HG02798 (cell line): ENCODE measurements at regions not wholly inside any gene's neighbourhood (a gene's known extent, or its start where the extent isn't known, plus 50 kb on each side); places are given as distances from the start of the nearest gene placed in this dataset.

Experiments
- ATAC-seq: cut with Tn5 transposase; IDR thresholded peaks from one replicate; pipeline ENCODE4 v1.9.1; 2021; ENCODE audit warnings: mild to moderate bottlenecking; ENCODE audit not compliant: unreplicated experiment, poor library complexity

DNA sequence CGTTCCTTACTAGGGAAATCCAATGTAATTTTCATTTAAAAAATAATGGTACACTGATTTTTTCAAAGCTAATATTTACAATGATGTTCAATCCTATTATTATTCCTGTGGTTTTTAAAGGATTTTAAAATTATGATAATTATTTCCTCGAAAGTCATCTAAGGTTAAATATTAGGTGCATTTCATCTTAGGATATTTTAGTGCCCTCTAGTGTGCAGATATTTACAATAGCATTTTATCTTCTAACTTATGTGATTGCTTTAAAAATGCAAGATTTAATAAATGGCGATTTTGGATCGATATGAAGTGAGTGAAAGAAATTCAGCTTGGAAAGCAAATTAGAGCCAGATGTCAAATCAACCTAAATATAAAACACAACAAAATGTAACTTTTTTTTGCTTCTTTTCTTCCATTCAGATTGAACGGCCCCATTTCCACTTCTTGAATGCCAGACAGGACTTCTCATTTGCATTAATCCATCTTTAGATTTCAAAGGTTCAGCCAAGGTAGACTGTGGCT is 293.5 kb downstream of the SLC6A15 start:
- no peak for ATAC-seq

DNA sequence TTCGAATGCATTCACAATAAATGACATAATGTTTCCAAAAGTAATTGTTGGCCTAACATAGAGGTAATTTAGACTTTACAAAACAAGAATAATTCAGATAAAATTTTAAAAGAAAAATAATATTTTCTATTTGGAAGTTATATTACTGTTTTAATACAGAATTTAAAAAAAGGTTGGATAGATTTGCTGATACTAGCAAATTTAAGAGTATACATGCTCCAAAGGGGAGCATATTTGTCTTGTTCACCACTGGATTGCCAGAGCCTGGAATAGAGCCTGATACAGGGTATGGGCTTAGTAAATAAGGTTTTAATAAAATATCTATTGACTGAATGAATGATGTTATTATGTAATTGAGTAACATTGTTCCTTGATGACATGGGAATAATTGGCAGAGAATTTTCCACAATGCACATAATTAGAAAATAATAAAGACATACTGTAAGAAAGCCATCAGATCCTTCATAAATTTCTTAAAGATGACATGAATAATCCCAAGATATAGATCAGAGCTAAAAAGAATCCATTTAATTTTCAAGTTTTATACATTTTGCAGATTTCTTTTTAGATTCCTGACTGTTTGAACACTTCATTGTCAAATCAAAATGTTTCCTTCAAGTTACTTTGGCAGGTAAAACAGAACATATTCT is 305.3 kb downstream of the SLC6A15 start:
- ATAC-seq, result no peak

DNA sequence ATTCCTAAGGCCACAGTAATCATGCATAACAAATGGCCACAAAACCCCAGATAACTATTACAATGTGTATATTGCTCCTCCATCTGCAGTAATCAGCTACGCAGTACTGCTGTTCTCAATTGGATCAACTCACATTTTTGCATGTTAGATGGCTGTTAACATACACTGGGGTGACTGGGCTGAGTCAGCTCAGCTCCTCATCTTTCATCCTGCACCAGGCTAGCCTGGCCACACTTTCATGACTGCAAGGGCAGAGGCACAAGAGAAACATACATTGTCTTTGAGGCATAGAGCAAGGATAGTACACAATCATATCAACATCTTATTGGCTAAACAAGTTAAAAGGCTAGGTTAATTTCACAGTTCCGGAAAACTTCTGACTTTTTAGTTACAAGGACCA is 306.6 kb downstream of the SLC6A15 start:
- ATAC-seq, result no peak

DNA sequence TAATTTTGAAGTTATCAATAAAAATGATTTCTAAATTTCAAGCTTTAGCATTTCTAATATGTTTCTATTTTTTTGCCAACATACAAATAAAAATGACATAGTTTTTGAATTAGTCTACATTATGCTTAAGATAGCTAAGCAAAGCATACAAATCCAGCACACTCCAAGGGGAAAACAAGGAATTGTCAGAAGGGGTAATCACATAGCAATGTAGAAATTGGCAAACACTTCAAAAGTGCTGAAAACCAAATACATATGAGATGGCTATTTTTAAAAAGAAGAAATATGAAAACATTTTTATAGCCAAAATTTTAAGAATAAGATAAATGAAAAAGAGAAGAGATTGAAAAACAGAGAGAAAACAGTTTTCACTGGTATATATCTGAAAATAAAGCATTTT is 308.0 kb downstream of the SLC6A15 start:
- no peak for ATAC-seq

DNA sequence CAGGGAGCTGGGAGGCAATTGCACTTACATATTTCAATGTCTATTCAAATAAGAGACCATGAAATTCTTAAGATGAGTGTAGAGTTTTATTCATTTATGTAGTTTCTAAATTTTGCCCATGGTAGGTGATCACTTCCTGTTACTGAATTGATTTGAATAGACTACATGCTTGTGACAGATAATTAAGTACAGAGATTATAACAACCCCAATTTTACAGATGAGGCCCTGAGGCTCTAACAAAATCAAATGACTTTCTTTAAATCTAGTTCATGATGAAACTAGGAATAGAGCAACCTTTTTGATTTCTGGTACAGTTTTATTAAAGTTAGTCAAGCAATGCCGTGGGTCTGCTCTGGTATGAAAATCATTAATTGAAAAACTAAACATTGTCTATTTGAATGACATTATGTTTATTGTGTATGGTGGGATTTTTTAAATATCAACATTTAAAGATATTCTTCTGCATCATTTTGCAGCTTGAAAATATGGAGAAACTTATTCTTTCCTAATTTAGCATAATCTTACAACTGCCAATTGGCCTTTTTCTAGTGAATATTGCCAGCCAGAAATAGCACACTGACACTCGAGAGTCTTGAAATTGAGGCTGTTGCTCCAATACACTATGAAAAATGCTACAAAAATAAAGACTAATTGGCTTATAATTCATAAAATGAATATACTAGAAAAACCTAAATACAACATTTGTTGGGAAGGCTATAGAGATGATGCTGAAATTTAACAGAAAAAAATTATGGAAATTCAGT is 308.9 kb downstream of the SLC6A15 start:
- no peak for ATAC-seq

DNA sequence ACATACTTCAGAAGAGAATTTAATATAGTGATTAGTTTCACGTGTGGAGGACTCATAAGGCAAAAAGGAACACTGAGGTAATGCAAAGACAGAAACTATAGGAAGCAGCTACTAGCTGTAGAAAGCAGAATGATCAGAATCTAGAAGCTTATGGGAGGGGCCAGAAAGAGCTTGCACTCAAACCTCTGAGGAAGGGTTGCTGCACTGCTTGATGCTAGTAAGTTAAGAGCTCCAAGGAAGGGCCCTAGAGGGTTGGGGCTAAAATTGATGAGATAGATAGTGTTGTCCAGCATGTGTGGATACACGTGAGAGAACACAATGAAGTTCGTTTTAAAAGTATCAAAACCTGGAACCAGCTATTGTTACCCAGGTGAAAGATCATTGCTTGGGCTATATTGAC is 311.1 kb downstream of the SLC6A15 start:
- no peak for ATAC-seq

DNA sequence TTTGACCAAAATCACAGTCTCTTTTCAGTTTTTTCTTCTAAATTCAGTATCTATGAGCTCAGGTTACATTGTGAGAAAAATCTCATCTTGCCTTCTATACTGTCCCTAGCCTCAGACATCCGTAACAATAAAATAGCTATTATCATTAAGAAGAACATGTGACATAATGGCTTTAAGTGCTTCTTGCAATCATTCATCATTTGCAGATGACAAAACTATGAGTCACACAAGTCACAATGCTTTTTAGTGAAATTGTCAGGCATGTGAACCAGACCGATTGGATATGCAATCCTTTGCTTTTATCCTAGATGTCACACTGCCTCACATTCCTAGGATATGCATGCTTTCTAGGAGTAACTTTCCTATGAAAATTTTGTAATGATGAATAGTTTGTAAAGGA is 313.1 kb downstream of the SLC6A15 start:
- ATAC-seq, result no peak

DNA sequence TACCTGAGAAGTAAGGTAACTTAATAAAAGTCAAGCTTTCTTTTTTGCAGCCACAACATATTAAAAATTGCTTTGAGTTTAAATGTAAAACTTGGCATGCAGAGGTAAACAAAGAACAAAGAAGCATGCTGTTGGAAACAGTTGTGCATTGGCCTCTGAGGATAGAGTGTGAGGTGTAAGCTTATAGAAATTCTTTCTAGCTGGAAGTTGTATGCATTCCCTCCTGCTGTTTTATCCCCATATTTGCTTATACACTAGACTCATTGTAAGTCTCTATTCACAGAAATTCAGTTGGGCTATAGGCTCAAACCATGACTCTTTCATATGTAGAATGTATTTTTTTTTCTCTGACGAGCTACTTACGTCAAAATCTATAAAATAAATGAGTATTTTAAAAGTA is 316.3 kb downstream of the SLC6A15 start:
- ATAC-seq, result no peak

DNA sequence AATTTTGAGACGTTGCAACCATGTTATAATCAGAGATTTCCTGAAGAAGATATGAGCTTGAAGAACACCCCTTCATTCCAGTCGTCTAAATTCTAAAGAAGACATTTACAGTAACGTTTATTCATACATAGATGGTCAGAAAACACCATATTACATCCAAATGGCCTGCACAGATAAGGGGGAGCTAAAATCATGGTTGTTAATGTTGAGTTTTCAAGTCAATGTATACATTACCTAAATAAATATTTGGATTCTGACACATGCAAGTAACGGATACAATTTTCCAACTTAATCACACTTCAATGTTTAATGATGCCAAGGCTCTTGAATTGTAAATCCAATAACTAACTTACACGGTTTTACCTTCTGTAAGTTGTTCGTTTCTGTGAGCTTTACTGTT is 318.4 kb downstream of the SLC6A15 start:
- ATAC-seq, result no peak

DNA sequence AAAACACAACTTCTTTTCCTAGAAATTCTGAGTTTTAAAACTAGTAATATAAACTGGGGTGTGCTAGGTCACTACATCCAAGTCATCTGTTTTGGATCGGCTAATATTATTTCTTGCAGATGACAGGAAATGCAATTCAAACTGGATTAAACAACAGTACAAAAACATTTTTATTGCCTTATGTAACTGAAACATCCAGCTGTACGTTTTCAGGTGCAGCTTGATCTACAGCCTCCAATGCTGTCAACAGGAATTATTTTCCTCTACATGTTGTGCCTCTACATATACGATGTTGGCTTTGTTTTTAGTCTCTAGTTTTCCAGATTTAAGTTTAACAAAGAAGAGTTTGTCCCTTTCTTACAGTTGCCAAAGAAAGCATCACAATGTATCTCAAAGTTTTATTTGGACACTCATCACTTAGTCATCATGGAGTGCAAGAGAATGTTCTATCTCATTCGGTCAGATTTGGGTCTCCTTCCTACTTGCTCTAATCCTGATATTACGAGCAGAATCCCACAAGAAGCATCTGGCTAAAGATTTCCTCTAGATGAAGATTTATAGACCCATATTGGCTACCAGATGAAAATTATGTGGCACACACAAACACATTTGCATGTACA is 326.7 kb downstream of the SLC6A15 start:
- ATAC-seq, result no peak

DNA sequence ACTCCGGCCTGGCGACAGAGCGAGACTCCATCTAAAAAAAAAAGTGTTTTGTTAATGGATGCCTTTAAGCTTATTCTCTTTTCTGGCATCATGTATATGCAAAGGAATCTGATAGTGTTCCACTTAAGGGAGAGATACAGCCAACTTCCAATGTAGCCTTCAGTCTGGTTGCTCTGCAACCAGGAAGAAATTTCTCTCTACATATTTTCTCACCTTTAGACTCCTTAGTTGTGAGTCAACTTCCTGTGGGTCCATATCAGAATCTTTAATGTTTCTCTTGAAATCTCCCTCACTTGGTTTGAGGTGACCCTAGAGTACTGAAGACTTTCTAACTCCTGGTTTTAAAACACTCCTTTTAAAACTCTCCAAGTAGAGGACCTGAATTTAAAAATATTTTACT is 340.4 kb downstream of the SLC6A15 start:
- no peak for ATAC-seq

DNA sequence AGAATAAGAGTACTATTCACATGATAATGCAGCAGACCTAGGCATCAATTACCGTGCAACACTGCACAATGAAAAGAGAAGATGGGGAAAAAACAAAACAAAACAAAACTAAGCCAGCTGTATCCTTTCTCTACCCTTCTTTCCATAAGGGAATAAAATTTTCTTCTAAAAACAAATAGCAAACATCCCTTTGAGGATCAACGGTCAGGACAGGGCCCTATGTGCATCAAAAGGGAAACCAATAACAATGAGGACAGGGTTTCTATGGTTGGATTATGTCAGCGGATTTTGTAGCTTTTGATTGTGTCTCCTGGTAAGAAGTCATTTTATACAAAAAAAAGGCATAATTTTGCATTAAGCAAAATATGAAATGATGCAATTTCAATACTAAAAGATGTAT is 350.3 kb downstream of the SLC6A15 start:
- no peak for ATAC-seq

DNA sequence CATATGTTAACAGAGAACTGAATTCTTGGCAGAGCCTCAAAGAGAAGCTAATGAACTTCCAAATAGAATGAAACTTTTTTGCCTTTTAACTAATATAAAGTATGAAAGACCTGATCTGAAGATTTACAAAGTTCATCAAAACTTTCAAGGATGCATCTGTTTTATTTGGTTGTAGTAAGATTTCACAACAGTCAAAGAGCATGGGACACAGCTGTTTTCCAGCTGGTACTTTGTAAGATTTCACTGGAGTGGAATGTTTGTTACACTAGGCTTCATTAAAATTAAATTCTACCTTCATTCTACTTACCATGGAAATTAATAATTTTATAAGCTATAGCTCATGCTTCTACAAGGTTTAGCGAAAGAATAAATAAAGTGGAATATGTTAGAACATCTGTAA is 351.2 kb downstream of the SLC6A15 start:
- ATAC-seq, result no peak

DNA sequence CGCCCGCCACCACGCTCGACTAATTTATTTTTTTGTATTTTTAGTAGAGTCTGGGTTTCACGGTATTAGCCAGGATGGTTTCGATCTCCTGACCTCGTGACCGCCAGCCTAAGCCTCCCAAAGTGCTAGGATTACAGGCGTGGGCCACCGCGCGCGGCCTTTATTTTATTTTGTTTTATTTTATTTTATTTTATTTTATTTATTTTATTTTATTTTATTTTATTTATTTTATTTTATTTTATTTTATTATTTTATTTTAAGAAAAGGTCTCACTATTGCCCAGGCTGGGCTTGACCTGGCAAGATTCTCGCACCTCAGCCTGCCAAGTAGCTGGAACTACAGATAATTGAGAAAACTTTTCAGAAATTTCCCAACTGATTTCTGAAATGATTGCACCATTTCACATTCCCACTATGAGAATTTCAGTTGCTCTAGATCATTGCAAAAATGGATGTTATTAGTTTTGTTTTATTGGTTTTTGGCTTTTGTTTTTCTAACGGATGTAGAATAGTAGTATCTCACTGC is 358.3 kb downstream of the SLC6A15 start:
- ATAC-seq, result no peak

DNA sequence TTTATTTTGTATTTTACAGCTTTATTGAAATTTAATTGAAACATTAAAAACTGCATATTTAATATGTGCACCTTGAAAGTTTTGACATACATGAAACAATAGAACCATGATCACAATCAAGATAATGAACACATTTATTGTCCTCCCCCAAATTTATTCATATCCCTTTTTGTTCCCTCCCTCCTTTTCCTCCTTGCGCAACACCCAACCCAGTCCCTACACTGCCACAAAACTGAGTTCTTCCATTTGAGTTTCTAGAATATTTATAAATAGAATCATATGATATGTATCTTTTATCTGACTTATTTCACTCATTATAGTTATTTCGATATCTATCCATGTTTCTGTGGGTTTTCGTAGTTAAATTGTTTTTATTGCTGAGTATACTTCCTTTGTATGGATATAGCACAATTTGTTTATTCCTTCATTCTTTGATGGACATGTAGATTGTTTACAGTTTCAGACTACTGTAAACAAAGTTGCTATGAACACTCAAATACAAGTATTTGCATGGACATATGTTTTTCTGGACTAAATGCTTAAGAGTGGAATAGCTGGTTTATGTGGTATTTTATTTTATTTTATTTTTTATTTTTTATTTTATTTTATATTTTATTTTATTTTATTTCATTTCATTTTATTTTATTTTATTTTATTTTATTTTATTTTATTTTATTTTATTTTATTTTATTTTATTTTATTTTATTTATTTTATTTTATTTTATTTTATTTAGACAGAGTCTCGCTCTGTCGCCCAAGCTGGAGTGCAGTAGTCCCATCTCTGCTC is 359.1 kb downstream of the SLC6A15 start:
- no peak for ATAC-seq

DNA sequence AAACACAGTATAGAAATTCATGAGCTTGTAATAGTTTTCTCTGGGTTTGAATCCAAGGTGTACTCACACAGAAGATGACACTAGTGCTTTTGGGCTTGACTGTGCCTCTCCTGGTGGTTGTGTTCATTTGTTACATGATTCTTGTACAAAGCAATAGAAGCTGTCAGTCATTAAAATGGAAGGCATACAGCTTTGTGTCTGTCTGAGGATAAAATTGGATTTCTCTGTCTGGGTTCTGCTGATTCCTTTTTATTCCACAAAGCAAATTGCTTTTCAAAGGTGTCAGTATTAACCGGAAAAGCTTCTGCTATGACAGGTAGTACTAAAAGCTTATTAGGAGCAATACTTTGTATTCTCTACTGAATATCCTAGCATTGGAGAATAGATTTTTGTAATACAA is 361.2 kb downstream of the SLC6A15 start:
- ATAC-seq, result no peak

DNA sequence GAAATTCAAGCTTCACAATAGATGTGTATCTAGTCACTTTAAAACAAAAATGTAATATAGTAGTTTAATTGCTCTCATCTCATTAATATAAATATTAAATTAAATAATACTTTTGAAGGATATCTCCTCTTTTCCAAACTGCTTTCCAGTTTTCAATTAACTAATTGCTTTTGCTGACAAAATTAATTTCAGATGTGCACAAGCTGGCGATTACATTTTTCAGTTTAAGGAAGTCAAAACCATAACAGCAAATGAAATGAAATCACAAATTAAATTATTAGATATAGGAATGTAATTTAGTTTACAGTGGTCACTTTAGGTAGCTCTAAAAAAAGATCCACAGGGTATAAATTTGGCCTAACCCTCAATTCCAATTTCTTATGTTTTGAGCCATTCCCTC is 362.1 kb downstream of the SLC6A15 start:
- no peak for ATAC-seq

DNA sequence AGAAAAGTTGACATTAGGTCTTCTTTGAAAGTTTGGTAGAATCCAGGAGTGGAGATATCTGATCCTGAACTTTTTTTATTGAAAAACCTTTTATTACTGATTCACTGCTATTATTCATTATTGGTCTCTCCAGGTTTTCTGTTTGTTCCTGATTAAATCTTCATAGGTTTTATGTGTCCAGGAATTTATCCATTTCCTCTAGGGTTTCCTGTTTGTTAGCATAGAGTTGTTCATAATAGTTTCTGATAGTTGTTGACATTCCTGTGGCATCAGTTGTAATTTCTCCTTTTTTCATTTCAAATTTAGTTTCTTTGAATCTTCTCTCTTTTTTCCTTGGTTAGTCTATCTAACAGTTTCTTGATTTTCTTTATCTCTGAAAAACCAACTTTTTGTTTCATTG is 370.3 kb downstream of the SLC6A15 start:
- ATAC-seq, result no peak

DNA sequence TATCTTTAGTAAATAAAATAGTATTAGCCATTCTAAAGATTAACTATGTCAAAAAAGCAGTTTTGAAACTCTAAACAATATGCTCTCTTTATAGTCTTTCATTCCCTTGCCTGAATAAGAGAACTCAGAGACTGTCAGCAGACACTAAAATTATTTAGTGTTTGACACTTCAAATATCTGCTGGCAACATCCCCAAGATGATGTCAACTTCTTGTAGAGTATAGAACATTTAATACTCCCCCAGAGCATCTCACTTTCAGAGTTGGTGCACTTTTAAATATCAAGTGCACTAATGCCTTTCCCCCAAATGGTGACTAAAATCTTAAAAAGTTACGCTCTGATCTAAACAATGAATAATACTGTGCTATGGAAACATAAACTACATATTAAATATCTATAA is 374.9 kb downstream of the SLC6A15 start:
- no peak for ATAC-seq

DNA sequence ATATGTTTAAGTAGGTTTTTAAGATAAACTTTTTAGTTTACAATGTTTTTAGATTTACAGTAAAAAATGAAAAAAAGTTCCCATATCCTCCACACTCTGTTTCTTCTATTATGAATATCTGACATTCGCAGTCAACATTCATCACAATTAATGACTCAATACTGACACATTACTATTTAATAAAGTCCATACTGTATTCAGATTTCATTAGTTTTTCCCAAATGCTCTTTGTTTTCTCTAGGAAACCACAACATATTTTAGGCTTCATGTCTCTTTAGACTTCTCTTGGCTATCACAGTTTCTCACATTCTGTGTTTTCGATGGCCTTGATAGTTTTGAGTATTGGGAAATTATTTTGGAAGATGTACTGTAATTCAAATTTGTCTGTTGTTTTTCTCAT is 399.8 kb downstream of the SLC6A15 start:
- no peak for ATAC-seq

DNA sequence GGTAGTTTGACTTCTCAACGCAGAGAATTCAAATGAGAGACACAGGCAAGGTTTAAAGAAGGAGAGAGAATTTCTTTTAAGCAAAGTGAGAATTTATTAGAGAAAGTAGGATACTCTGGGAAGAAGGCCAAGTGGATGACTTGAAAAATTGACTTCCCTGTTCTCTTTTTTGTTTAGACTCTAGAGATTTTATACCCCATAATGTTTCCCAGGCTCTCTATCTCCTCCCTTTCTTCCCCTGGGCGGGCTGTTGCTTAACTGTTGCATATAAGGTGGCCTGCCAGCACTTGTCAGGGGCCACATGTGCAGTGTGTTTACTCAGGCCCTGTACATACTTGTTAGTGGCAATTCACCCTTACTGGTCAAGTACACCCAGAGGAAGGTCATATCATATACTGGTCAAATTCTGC is 403.7 kb downstream of the SLC6A15 start:
- ATAC-seq, result no peak
